K562 (cell line): ENCODE measurements at regions not wholly inside any gene's neighbourhood (a gene's known extent, or its start where the extent isn't known, plus 50 kb on each side); places are given as distances from the start of the nearest gene placed in this dataset.

Source experiments
- ATAC-seq: fragments of 200-7000 bp; cut with Tn5 transposase; 3 replicates; pipeline ENCODE4 v1.9.1; 2020; ENCODE audit warnings: moderate library complexity
- BruUV-seq: library from RNA; stranded (reverse); fragments of 400-500 nt; replicated peaks from 2 replicates; lab custom pipeline; 2021; lab: Mats Ljungman, UMichigan
- CTCF ChIA-PET: fragments of 300-600 bp; formaldehyde crosslinking; extraction: SDS; loops from one replicate; lab custom pipeline; 2021; ENCODE audit warnings: low intra/inter-chr PET ratio; lab: Yijun Ruan, JAX
- POLR2A ChIA-PET: fragments of 300-600, 350-650 bp; sonication (Branson Sonifier 250); formaldehyde crosslinking; extraction: SDS; loops from one replicate; lab custom pipeline; 2021; ENCODE audit warnings: antibody characterized with exemption, inconsistent platforms; lab: Yijun Ruan, JAX
- DNase-seq, 4 experiments: peaks; one replicate each; pipeline versions ENCODE4 v3.0.0 to v3.0.0-alpha.2; 2011 to 2018; ENCODE audit warnings: low spot score in 3 of 4, mixed read lengths in 3 of 4; ENCODE audit errors: extremely low read depth in 1 of 4
- FAIRE-seq: peaks from 2 replicates; lab custom pipeline; 2011; peaks lifted over from hg19 to GRCh38; lab: Jason Lieb, UNC
- H2AFZ ChIP-seq: 2 replicates; pipeline ENCODE4 v1.6.0; 2011; ENCODE audit warnings: low read depth, low read length, control low read depth, inconsistent platforms
- H3K27ac ChIP-seq: fragments of 200-600 bp; 3 replicates; pipeline ENCODE4 v1.8.0; 2011; ENCODE audit warnings: low read depth, mild to moderate bottlenecking, control low read depth, inconsistent platforms, low read length, moderate library complexity, mixed read lengths; ENCODE audit errors: extremely low read depth
- H3K27me3 ChIP-seq, 2 experiments: fragments of 300-600 bp in 1 of 2; 2 replicates in 1 of 2; 3 replicates in 1 of 2; pipeline versions ENCODE4 v1.6.0 to v1.8.0; 2011; ENCODE audit warnings: inconsistent platforms in 2 of 2, low read length in 2 of 2, mild to moderate bottlenecking in 1 of 2, mixed read lengths in 1 of 2, moderate library complexity in 1 of 2; ENCODE audit not compliant: control insufficient read depth in 2 of 2, insufficient read depth in 2 of 2
- H3K36me3 ChIP-seq: fragments of 300-600 bp; 3 replicates; pipeline ENCODE4 v1.8.0; 2011; ENCODE audit warnings: mild to moderate bottlenecking, low read length, inconsistent platforms; ENCODE audit not compliant: control insufficient read depth, insufficient read depth
- H3K4me1 ChIP-seq, 2 experiments: fragments of 200-600 bp in 1 of 2; replicated peaks in 1 of 2; 2 replicates in 1 of 2; 3 replicates in 1 of 2; pipeline versions ENCODE4 v1.5.1 to v1.8.0; 2011; ENCODE audit warnings: inconsistent platforms in 2 of 2, low read length in 2 of 2, mild to moderate bottlenecking in 1 of 2, mixed read lengths in 1 of 2, moderate library complexity in 1 of 2; ENCODE audit not compliant: control insufficient read depth in 2 of 2, insufficient read depth in 2 of 2
- H3K4me2 ChIP-seq: 2 replicates; pipeline ENCODE4 v1.6.1; 2011; ENCODE audit warnings: low read length, control low read depth, inconsistent platforms, mixed read lengths; ENCODE audit not compliant: insufficient read depth
- H3K4me3 ChIP-seq: fragments of 200-600 bp; sonication (generic), shearing (Covaris generic); 2 replicates; pipeline ENCODE4 v1.5.1; 2016; ENCODE audit warnings: control low read depth, inconsistent platforms
- H3K79me2 ChIP-seq: fragments of 200-600 bp; 3 replicates; pipeline ENCODE4 v1.8.0; 2011; ENCODE audit warnings: low read length, inconsistent platforms; ENCODE audit not compliant: control insufficient read depth, insufficient read depth
- H3K9ac ChIP-seq, 2 experiments: 2 replicates each; pipeline versions ENCODE4 v1.6.0 to v1.6.1; 2011; ENCODE audit warnings: low read depth in 2 of 2, low read length in 2 of 2, control low read depth in 1 of 2, inconsistent platforms in 1 of 2, mild to moderate bottlenecking in 1 of 2, mixed read lengths in 1 of 2; ENCODE audit not compliant: insufficient read depth in 1 of 2
- H3K9me1 ChIP-seq: one replicate; pipeline ENCODE4 v1.6.0; 2011; ENCODE audit warnings: inconsistent platforms, mild to moderate bottlenecking, low read length, moderate library complexity; ENCODE audit not compliant: control insufficient read depth, insufficient read depth
- H3K9me3 ChIP-seq: replicated peaks from 2 replicates; pipeline ENCODE4 v1.5.1; 2011; ENCODE audit warnings: low read depth, low read length, inconsistent platforms; ENCODE audit not compliant: control insufficient read depth, insufficient read depth
- H4K20me1 ChIP-seq: replicated peaks from 2 replicates; pipeline ENCODE4 v1.6.1; 2011; ENCODE audit warnings: low read length, inconsistent platforms, mixed read lengths; ENCODE audit not compliant: control insufficient read depth, insufficient read depth
- CBFA2T2 ChIP-seq: fragments of 450-650 bp; conservative IDR thresholded peaks from 2 replicates; pipeline ENCODE4 v1.6.1; 2017; ENCODE audit warnings: mild to moderate bottlenecking
- CBFA2T3 ChIP-seq: fragments of 450-650 bp; IDR thresholded peaks from 2 replicates; pipeline ENCODE4 v1.6.1; 2017
- DEAF1 ChIP-seq: fragments of 450-650 bp; formaldehyde crosslinking; IDR thresholded peaks from 2 replicates; pipeline ENCODE4 v1.4.0; 2020; ENCODE audit warnings: mild to moderate bottlenecking, moderate library complexity
- HDAC3 ChIP-seq: fragments of 450-650 bp; IDR thresholded peaks from 2 replicates; pipeline ENCODE4 v1.6.1; 2018; ENCODE audit warnings: borderline replicate concordance, mild to moderate bottlenecking, moderate library complexity; ENCODE audit not compliant: partially characterized antibody
- HOXB6 ChIP-seq: fragments of 250-450 bp; sonication (Bioruptor Pico); IDR thresholded peaks from 2 replicates; pipeline ENCODE4 v1.5.1; 2022; ENCODE audit warnings: mild to moderate bottlenecking, borderline replicate concordance
- KDM1A ChIP-seq, 2 experiments: fragments of 450-650 bp; IDR thresholded peaks; 2 replicates each; pipeline ENCODE4 v1.6.1; 2016; ENCODE audit warnings: mild to moderate bottlenecking in 2 of 2
- STAT5B ChIP-seq: fragments of 250-450 bp; sonication (Bioruptor Pico); IDR thresholded peaks from 2 replicates; pipeline ENCODE4 v1.8.0; 2021; ENCODE audit warnings: mild to moderate bottlenecking, inconsistent platforms
- TCF3 ChIP-seq: sonication (generic); formaldehyde crosslinking; IDR thresholded peaks from 2 replicates; pipeline ENCODE4 v1.4.0; 2020; ENCODE audit warnings: mild to moderate bottlenecking, missing genetic modification reagents
- TEAD4 ChIP-seq, 2 experiments: sonication (generic) in 1 of 2; formaldehyde crosslinking in 1 of 2; IDR thresholded peaks; 2 replicates each; pipeline versions ENCODE4 v1.6.1 to v1.8.0; 2012 to 2022; ENCODE audit warnings: borderline replicate concordance in 1 of 2, inconsistent platforms in 1 of 2, low read length in 1 of 2, mild to moderate bottlenecking in 1 of 2, missing genetic modification reagents in 1 of 2
- ZFP30 ChIP-seq: fragments of 250-450 bp; sonication (Bioruptor Pico); IDR thresholded peaks from 2 replicates; pipeline ENCODE4 v1.8.0; 2022; ENCODE audit warnings: moderate library complexity, mild to moderate bottlenecking, inconsistent platforms, borderline replicate concordance
- ZNF184 ChIP-seq: sonication (generic); formaldehyde crosslinking; IDR thresholded peaks from 2 replicates; pipeline ENCODE4 v1.5.0; 2020; ENCODE audit warnings: missing genetic modification reagents
- ZNF277 ChIP-seq: fragments of 250-450 bp; sonication (Bioruptor Pico); IDR thresholded peaks from 2 replicates; pipeline ENCODE4 v1.8.0; 2022; ENCODE audit warnings: inconsistent platforms, mild to moderate bottlenecking, moderate library complexity, borderline replicate concordance
- ZNF41 ChIP-seq: fragments of 250-450 bp; sonication (Bioruptor Pico); conservative IDR thresholded peaks from 2 replicates; pipeline ENCODE4 v1.4.0; 2020; ENCODE audit warnings: mild to moderate bottlenecking
- WGBS: fragments of 100-300 bp; shearing (Covaris generic); methylation state at CpG from one replicate; pipeline ENCODE4 v1.1.6; 2016; ENCODE audit warnings: low coverage, mixed read lengths; ENCODE audit not compliant: insufficient coverage; ENCODE audit errors: missing lambda C conversion rate; 5-methylcytosine and 5-hydroxymethylcytosine counted together
- in situ Hi-C: fragments of 300-500 bp; cut with MboI; formaldehyde crosslinking; loops from 4 replicates; pipeline ENCODE4 v1.15.0; 2018; ENCODE audit warnings: inconsistent platforms, mixed read lengths
- intact Hi-C: fragments of 100-400 bp; cut with micrococcal nuclease; formaldehyde crosslinking; loops from 2 replicates; pipeline ENCODE4 v1.14.2; 2022

DNA sequence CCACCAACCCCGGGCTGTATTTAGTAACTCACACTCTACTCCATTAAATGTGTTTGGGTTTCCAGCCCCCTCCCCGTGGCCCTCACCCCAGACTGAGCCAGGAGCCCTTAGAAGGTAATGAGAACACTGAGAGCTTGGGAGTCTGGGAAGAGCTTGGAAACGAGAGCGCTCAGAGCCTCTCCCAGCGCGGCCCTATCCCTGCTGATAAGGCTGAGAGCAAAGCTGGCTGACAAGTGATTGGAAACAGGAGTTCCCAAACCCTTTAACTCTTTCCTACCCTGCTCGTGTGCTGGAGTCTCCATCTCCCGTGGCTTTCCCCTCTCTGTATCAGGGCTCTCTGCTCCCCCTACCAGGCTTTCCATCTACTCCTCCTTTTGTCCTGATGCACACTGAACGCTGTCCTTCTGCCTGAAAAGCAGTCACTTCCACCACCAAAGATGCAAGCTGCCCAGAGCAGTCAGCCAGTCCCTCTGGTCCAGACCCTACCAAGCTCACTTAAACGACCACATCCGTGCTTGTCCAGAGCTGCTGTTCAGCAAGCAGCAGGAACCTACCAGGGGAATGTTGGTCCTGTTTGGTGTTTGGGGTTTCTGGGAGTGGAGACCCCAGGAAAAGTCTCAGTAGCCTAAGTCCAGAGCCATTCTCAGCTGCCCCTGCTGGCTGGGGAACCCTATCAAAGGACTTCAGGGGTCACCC is 100.0 kb upstream of the PKDCC start:
- H3K9me1 ChIP-seq, result no peaks in the 10 kb centered on the region
- TF ChIP-seq CBFA2T3 (peak; percentile 49), CBFA2T2 (peak; percentile 13; the same call in 1 of the 2 replicates), TCF3 (CRISPR knock-in tag) (peak; percentile 72), ZNF41 (no peak), TEAD4 (IDR thresholded peaks at IDR 0.05; ENCODE audit: low read length) (no peak), TEAD4 (CRISPR knock-in tag; IDR thresholded peaks at IDR 0.05; ENCODE audit: borderline replicate concordance) (no peak)
- ChIA-PET CTCF (no interaction called here), POLR2A (interaction anchor here (0.7 to 1.1 kb wide), 3 partner anchors 15 to 116 kb away, joined by 3 to 4 read pairs (median 3); no protein-coding TSS in a partner anchor)
- DNase-seq, result peak; percentile 27 to 36 (median 32)
- no peak overlapping the region for H3K4me2 ChIP-seq
- BruUV-seq, result no TSS peak
- no peak overlapping the region for H2AFZ ChIP-seq
- no peaks in the 10 kb centered on the region for H3K36me3 ChIP-seq
- H3K27me3 ChIP-seq, result peaks cover 2 to 19% of the 10 kb centered on the region in 2 experiments; a peak in 4 of 5 replicates
- H3K4me1 ChIP-seq, result peaks cover 0 to 6% of the 10 kb centered on the region in 2 experiments; a peak in 2 of 5 replicates
- H4K20me1 ChIP-seq, result no peaks in the 10 kb centered on the region
- intact Hi-C loops, result no loop called here
- in situ Hi-C loops, result no loop called here
- no peak for FAIRE-seq
- H3K27ac ChIP-seq, result no peak overlapping the region
- no peak overlapping the region for H3K4me3 ChIP-seq
- no peaks in the 10 kb centered on the region for H3K79me2 ChIP-seq
- 0% methylated on average over 9 of the region's 11 CpGs for WGBS
- peak; percentile 60 for ATAC-seq
- no peaks in the 10 kb centered on the region for H3K9me3 ChIP-seq
- H3K9ac ChIP-seq, result no peak overlapping the region

DNA sequence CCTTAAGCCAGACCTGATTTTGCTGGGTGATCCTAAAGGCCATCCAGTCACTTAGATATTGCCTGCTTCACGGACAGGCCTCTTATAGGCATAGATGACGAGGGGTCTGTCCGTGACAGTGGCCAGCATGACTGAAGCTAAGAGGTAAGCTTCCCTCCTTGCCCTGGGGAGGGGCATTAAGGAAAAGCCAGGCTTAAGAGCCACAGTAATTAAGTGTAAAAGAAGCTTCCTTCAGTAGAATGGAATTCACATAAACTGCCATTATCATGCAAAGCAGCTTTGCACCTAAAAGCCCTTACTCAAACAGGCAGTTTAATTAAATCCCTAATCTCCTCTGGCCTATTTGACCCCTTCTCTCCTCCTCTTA is 99.4 kb upstream of the PKDCC start:
- Histone ChIP-seq H3K27ac (no peak overlapping the region), H3K4me3 (no peak overlapping the region), H3K9me1 (no peaks in the 10 kb centered on the region), H2AFZ (no peak overlapping the region), H3K4me2 (no peak overlapping the region), H3K36me3 (no peaks in the 10 kb centered on the region), H3K79me2 (no peaks in the 10 kb centered on the region), H3K27me3 (peaks cover 2 to 19% of the 10 kb centered on the region in 2 experiments; a peak in 4 of 5 replicates), H3K4me1 (peaks cover 0 to 6% of the 10 kb centered on the region in 2 experiments; a peak in 2 of 5 replicates), H4K20me1 (no peaks in the 10 kb centered on the region), H3K9ac (no peak overlapping the region), H3K9me3 (no peaks in the 10 kb centered on the region)
- in situ Hi-C loops, result no loop called here
- ChIA-PET POLR2A (interaction anchor here (0.7 to 1.1 kb wide), 3 partner anchors 15 to 116 kb away, joined by 3 to 4 read pairs (median 3); no protein-coding TSS in a partner anchor), CTCF (no interaction called here)
- BruUV-seq, result no TSS peak
- 0% methylated on average over 3 of the region's 3 CpGs for WGBS
- FAIRE-seq (no peak), DNase-seq (no peak), ATAC-seq (no peak)
- intact Hi-C loops, result no loop called here
- TF ChIP-seq STAT5B (CRISPR knock-in tag) (no peak), HDAC3 (no peak), ZNF277 (CRISPR knock-in tag) (no peak), KDM1A (IDR thresholded peaks at IDR 0.05) (no peak), ZFP30 (no peak), DEAF1 (no peak), HOXB6 (no peak), ZNF184 (CRISPR knock-in tag) (no peak)
